Neural crest cell (in vitro differentiated cells): ENCODE measurements at regions not wholly inside any gene's neighbourhood (a gene's known extent, or its start where the extent isn't known, plus 50 kb on each side); places are given as distances from the start of the nearest gene placed in this dataset.

Experiments
- DNase-seq: peaks from one replicate; pipeline ENCODE4 v3.0.0; 2021; ENCODE audit warnings: low read depth, mixed read lengths, low spot score
- H3K27ac Mint-ChIP-seq: one replicate; pipeline ENCODE4 v1.8.0; 2021; ENCODE audit warnings: mild to moderate bottlenecking, mixed read lengths; ENCODE audit not compliant: unreplicated experiment
- H3K27me3 Mint-ChIP-seq: 2 replicates; pipeline ENCODE4 v1.8.0; 2021; ENCODE audit warnings: low read depth, mild to moderate bottlenecking, mixed read lengths
- H3K36me3 Mint-ChIP-seq: 2 replicates; pipeline ENCODE4 v1.8.0; 2021; ENCODE audit warnings: low read depth, mild to moderate bottlenecking, mixed read lengths
- H3K4me1 Mint-ChIP-seq: 2 replicates; pipeline ENCODE4 v1.8.0; 2021; ENCODE audit warnings: mixed read lengths
- H3K4me3 Mint-ChIP-seq: one replicate; pipeline ENCODE4 v1.8.0; 2021; ENCODE audit warnings: mild to moderate bottlenecking, mixed read lengths
- H3K9me3 Mint-ChIP-seq: 2 replicates; pipeline ENCODE4 v1.8.0; 2021; ENCODE audit warnings: mixed read lengths
- CTCF ChIP-seq: fragments of 200-600 bp; sonication (generic); conservative IDR thresholded peaks from 2 replicates; pipeline ENCODE4 v1.5.0; 2021; ENCODE audit warnings: antibody characterized with exemption, mild to moderate bottlenecking

- Mint-ChIP-seq H3K36me3 (no peaks in the 10 kb centered on the region), H3K4me3 (no peak overlapping the region), H3K27me3 (no peaks in the 10 kb centered on the region), H3K9me3 (peaks cover 7% of the 10 kb centered on the region), H3K27ac (no peak overlapping the region), H3K4me1 (no peaks in the 10 kb centered on the region)
- TF ChIP-seq CTCF: no peak
- no peak for DNase-seq
Observed at GRCh38 chr2:52844701-52845423, 922.7 kb upstream of the CHAC2 start.

GRCh38 chr2:52835909-52836308 lies 931.7 kb upstream of the CHAC2 start:
- H3K4me3 Mint-ChIP-seq: no peak overlapping the region
- DNase-seq: no peak
- H3K27ac Mint-ChIP-seq: no peak overlapping the region
- no peak for TF ChIP-seq CTCF
- H3K36me3 Mint-ChIP-seq: no peaks in the 10 kb centered on the region
- H3K27me3 Mint-ChIP-seq: no peaks in the 10 kb centered on the region
- no peaks in the 10 kb centered on the region for H3K4me1 Mint-ChIP-seq
- H3K9me3 Mint-ChIP-seq: no peaks in the 10 kb centered on the region

- DNase-seq: no peak
- no peak overlapping the region for H3K27ac Mint-ChIP-seq
- no peak for TF ChIP-seq CTCF
- no peaks in the 10 kb centered on the region for H3K27me3 Mint-ChIP-seq
- H3K36me3 Mint-ChIP-seq: no peaks in the 10 kb centered on the region
- H3K9me3 Mint-ChIP-seq: no peaks in the 10 kb centered on the region
- no peak overlapping the region for H3K4me3 Mint-ChIP-seq
- H3K4me1 Mint-ChIP-seq: no peaks in the 10 kb centered on the region
Observed at GRCh38 chr2:52831216-52831615, 936.4 kb upstream of the CHAC2 start.

GRCh38 chr2:52828112-52828511 lies 939.5 kb upstream of the CHAC2 start:
- Mint-ChIP-seq H3K4me1 (no peaks in the 10 kb centered on the region), H3K4me3 (no peak overlapping the region), H3K27me3 (no peaks in the 10 kb centered on the region), H3K9me3 (no peaks in the 10 kb centered on the region), H3K36me3 (no peaks in the 10 kb centered on the region), H3K27ac (no peak overlapping the region)
- no peak for TF ChIP-seq CTCF
- DNase-seq: no peak

- Mint-ChIP-seq H3K27me3 (no peaks in the 10 kb centered on the region), H3K27ac (no peak overlapping the region), H3K4me3 (no peak overlapping the region), H3K4me1 (no peaks in the 10 kb centered on the region), H3K36me3 (no peaks in the 10 kb centered on the region), H3K9me3 (no peaks in the 10 kb centered on the region)
- no peak for DNase-seq
- TF ChIP-seq CTCF: no peak
Observed at GRCh38 chr2:52821631-52822030, 946.0 kb upstream of the CHAC2 start.
